CD4-positive, alpha-beta memory T cell (primary cell): ENCODE measurements at regions not wholly inside any gene's neighbourhood (a gene's known extent, or its start where the extent isn't known, plus 50 kb on each side); places are given as distances from the start of the nearest gene placed in this dataset.
"Not testable (repeated sequence)": the region's sequence is repeated elsewhere in the genome, so short reads cannot be mapped to it uniquely, and the experiment has no call there.

Source experiments
- CTCF ChIA-PET: fragments of 350-600 bp; sonication (Branson Sonifier 250); formaldehyde crosslinking; loops from one replicate; lab custom pipeline; 2021; ENCODE audit warnings: inconsistent platforms; ENCODE audit not compliant: partially characterized antibody; lab: Charles Lee
- POLR2A ChIA-PET: fragments of 350-600 bp; sonication (Branson Sonifier 250); formaldehyde crosslinking; loops from one replicate; lab custom pipeline; 2021; ENCODE audit not compliant: partially characterized antibody; lab: Charles Lee
- DNase-seq, 5 donors: peaks; one replicate each; pipeline versions ENCODE4 v3.0.0 to v3.0.0-alpha.2; 2020 to 2022; ENCODE audit warnings: mixed read lengths in 1 of 5
- H3K27ac ChIP-seq: one replicate; pipeline ENCODE4 v1.7.0; 2013; ENCODE audit warnings: low read depth, low read length
- H3K27me3 ChIP-seq: 2 replicates; pipeline ENCODE4 v1.7.0; 2013; ENCODE audit warnings: mild to moderate bottlenecking, low read length, moderate library complexity; ENCODE audit not compliant: insufficient read depth
- H3K36me3 ChIP-seq: 2 replicates; pipeline ENCODE4 v1.7.0; 2013; ENCODE audit warnings: mild to moderate bottlenecking, low read length, moderate library complexity; ENCODE audit not compliant: insufficient read depth
- H3K4me1 ChIP-seq: 2 replicates; pipeline ENCODE4 v1.7.0; 2013; ENCODE audit warnings: mild to moderate bottlenecking, low read length, moderate library complexity; ENCODE audit not compliant: insufficient read depth
- H3K4me3 ChIP-seq, 2 donors: one replicate each; pipeline ENCODE4 v1.7.0; 2013; ENCODE audit warnings: low read length in 2 of 2, mild to moderate bottlenecking in 1 of 2
- H3K9me3 ChIP-seq, 2 donors: one replicate each; pipeline ENCODE4 v1.7.0; 2013; ENCODE audit warnings: low read length in 2 of 2, control low read depth in 1 of 2; ENCODE audit not compliant: control insufficient read depth in 1 of 2
- H3K27ac Mint-ChIP-seq, 7 donors: one replicate each; pipeline ENCODE4 v1.8.0; 2020 to 2021; ENCODE audit warnings: mixed read lengths in 7 of 7, mild to moderate bottlenecking in 6 of 7, inconsistent platforms in 3 of 7, moderate library complexity in 3 of 7
- H3K27me3 Mint-ChIP-seq, 2 donors: one replicate each; pipeline ENCODE4 v1.8.0; 2020 to 2021; ENCODE audit warnings: mixed read lengths in 2 of 2
- H3K36me3 Mint-ChIP-seq, 2 donors: one replicate each; pipeline ENCODE4 v1.8.0; 2020 to 2021; ENCODE audit warnings: mixed read lengths in 2 of 2, inconsistent platforms in 1 of 2, mild to moderate bottlenecking in 1 of 2
- H3K4me1 Mint-ChIP-seq, 4 donors: one replicate each; pipeline ENCODE4 v1.8.0; 2020 to 2021; ENCODE audit warnings: mixed read lengths in 4 of 4, mild to moderate bottlenecking in 1 of 4
- H3K4me3 Mint-ChIP-seq, 8 donors: one replicate each; pipeline ENCODE4 v1.8.0; 2020 to 2021; ENCODE audit warnings: mixed read lengths in 8 of 8, mild to moderate bottlenecking in 7 of 8, moderate library complexity in 6 of 8, inconsistent platforms in 3 of 8
- H3K9me3 Mint-ChIP-seq, 8 donors: one replicate each; pipeline ENCODE4 v1.8.0; 2020 to 2021; ENCODE audit warnings: mixed read lengths in 8 of 8, mild to moderate bottlenecking in 5 of 8, inconsistent platforms in 3 of 8, moderate library complexity in 1 of 8
- intact Hi-C: fragments of 100-400 bp; cut with micrococcal nuclease; formaldehyde crosslinking; loops from one replicate; pipeline ENCODE4 v1.15.1; 2023

GRCh38 chr7:124643311-124643811 is 122.2 kb downstream of the GPR37 start:
- CTCF ChIA-PET: no interaction called here
- Mint-ChIP-seq H3K4me1 (peaks cover 0 to under 1% (median 0%) of the 10 kb centered on the region in 4 donors), H3K4me3 (no peak overlapping the region)

GRCh38 chr7:124635416-124635815 is 130.2 kb downstream of the GPR37 start:
- CTCF ChIA-PET: no interaction called here

More at GRCh38 chr7:124643311-124643811, 122.2 kb downstream of the GPR37 start:
- Histone ChIP-seq H3K36me3 (no peaks in the 10 kb centered on the region), H3K27ac (no peak overlapping the region), H3K27me3 (no peaks in the 10 kb centered on the region), H3K9me3 (no peaks in the 10 kb centered on the region), H3K4me3 (no peak overlapping the region), H3K4me1 (no peaks in the 10 kb centered on the region)
- DNase-seq: no peak
- H3K36me3 Mint-ChIP-seq: no peaks in the 10 kb centered on the region
- no peaks in the 10 kb centered on the region for H3K27me3 Mint-ChIP-seq
- no peak overlapping the region for H3K27ac Mint-ChIP-seq
- POLR2A ChIA-PET: no interaction called here
- peaks cover 0 to 4% (median 0%) of the 10 kb centered on the region in 8 donors for H3K9me3 Mint-ChIP-seq
- intact Hi-C loops: no loop called here

DNA sequence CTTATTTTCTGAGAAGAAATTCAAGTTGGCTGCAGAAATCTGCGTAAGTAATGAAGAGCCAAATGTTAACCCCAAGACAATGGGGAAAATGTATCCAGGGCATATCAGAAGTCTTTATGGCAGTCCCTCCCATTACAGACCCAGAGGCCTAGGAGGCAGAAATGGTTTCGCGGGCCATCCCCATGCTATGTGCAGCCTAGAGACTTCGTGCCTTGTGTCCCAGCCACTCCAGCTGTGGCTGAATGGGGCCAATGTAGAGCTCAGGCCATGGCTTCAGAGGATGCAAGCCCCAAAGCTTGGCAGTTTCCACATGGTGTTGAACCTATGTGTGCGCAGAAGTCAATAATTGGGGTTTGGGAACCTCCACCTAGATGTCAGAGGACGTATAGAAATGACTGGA is 131.9 kb downstream of the GPR37 start:
- Mint-ChIP-seq H3K4me1 (no peaks in the 10 kb centered on the region), H3K4me3 (no peak overlapping the region), H3K27ac (no peak overlapping the region), H3K27me3 (no peaks in the 10 kb centered on the region), H3K9me3 (peaks cover 0 to 5% (median 0%) of the 10 kb centered on the region in 8 donors), H3K36me3 (no peaks in the 10 kb centered on the region)
- POLR2A ChIA-PET: no interaction called here
- Histone ChIP-seq H3K4me1 (no peaks in the 10 kb centered on the region), H3K27ac (no peak overlapping the region), H3K9me3 (no peaks in the 10 kb centered on the region), H3K4me3 (no peak overlapping the region), H3K36me3 (no peaks in the 10 kb centered on the region), H3K27me3 (no peaks in the 10 kb centered on the region)
- intact Hi-C loops: no loop called here
- DNase-seq: no peak
- CTCF ChIA-PET: no interaction called here

More at GRCh38 chr7:124635416-124635815, 130.2 kb downstream of the GPR37 start:
- intact Hi-C loops: no loop called here
- H3K27me3 Mint-ChIP-seq: no peaks in the 10 kb centered on the region
- POLR2A ChIA-PET: no interaction called here
- Histone ChIP-seq H3K4me3 (no peak overlapping the region), H3K9me3 (no peaks in the 10 kb centered on the region), H3K36me3 (no peaks in the 10 kb centered on the region), H3K27ac (no peak overlapping the region), H3K4me1 (no peaks in the 10 kb centered on the region), H3K27me3 (no peaks in the 10 kb centered on the region)
- H3K9me3 Mint-ChIP-seq: peaks cover 0 to 5% (median 0%) of the 10 kb centered on the region in 8 donors
- H3K4me1 Mint-ChIP-seq: no peaks in the 10 kb centered on the region
- H3K27ac Mint-ChIP-seq: no peak overlapping the region
- H3K4me3 Mint-ChIP-seq: no peak overlapping the region
- no peaks in the 10 kb centered on the region for H3K36me3 Mint-ChIP-seq
- DNase-seq: no peak

DNA sequence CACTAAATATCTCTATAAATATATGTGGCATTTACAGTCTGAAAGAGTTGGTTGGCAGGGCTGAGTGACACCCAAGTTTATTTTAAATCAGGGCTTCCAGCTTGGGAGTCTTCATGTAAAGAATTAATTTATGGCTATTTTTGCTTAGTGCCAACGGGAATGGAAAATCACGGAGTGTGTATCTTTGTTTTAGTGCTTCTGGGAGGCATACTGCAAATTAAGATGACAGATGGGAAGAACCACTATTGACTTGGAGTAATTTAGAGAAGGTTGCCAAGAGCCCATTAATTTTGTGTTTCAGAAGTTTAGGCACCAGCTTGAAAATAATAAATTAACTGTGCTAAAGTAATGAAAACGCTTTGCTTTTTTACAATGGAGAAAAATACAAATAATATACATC is 135.2 kb downstream of the GPR37 start:
- no peak overlapping the region for H3K27ac Mint-ChIP-seq
- CTCF ChIA-PET: no interaction called here
- no peak for DNase-seq
- Histone ChIP-seq H3K27ac (no peak overlapping the region), H3K36me3 (no peaks in the 10 kb centered on the region), H3K27me3 (no peaks in the 10 kb centered on the region), H3K4me1 (no peaks in the 10 kb centered on the region), H3K9me3 (no peaks in the 10 kb centered on the region), H3K4me3 (no peak overlapping the region)
- H3K9me3 Mint-ChIP-seq: peaks cover 0 to 5% (median 0%) of the 10 kb centered on the region in 8 donors
- H3K4me1 Mint-ChIP-seq: no peaks in the 10 kb centered on the region
- intact Hi-C loops: no loop called here
- H3K36me3 Mint-ChIP-seq: no peaks in the 10 kb centered on the region
- POLR2A ChIA-PET: no interaction called here
- no peaks in the 10 kb centered on the region for H3K27me3 Mint-ChIP-seq
- H3K4me3 Mint-ChIP-seq: no peak overlapping the region

DNA sequence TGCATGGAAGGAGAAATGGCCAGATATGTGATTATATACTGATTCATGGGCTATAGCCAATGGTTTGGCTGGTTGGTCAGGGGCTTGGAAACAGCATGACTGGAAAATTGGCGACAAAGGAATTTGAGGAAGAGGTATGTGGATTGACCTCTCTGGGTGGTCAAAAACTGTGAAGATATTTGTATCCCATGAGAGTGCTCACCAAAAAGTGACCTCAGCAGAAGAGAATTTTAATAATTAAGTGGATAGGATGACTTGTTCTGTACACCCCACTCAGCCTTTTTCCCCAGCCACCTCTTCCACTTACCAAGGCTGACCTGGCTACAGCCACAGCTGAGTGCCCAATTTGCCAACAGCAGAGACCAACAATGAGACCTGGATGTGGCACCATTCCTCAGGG is 146.7 kb downstream of the GPR37 start:
- no peak for DNase-seq
- Histone ChIP-seq H3K4me1 (no peaks in the 10 kb centered on the region), H3K27ac (no peak overlapping the region), H3K4me3 (no peak overlapping the region), H3K9me3 (no peaks in the 10 kb centered on the region), H3K36me3 (no peaks in the 10 kb centered on the region), H3K27me3 (no peaks in the 10 kb centered on the region)
- no peaks in the 10 kb centered on the region for H3K36me3 Mint-ChIP-seq
- POLR2A ChIA-PET: no interaction called here
- H3K9me3 Mint-ChIP-seq: peaks cover 0 to 18% (median 7%) of the 10 kb centered on the region in 8 donors
- no peaks in the 10 kb centered on the region for H3K27me3 Mint-ChIP-seq
- no peak overlapping the region for H3K4me3 Mint-ChIP-seq
- CTCF ChIA-PET: no interaction called here
- intact Hi-C loops: no loop called here
- H3K27ac Mint-ChIP-seq: no peak overlapping the region
- no peaks in the 10 kb centered on the region for H3K4me1 Mint-ChIP-seq

DNA sequence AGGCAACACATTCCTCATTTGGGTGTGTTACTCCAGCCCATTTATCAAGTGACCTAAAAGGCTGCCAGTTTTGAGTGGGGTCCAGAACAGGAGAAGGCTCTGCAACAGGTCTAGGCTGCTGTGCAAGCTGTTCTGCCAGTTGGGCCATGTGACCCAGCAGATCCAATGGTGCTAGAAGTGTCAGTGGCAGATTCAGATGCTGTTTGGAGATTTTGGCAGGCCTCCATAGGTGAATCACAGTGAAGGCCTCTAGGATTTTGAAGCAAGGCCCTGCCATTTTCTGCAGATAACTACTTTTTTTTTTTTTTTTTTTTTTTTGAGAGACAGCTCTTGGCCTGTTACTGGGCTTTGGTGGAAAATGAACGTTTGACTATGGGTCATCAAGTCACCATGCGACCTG is 147.5 kb downstream of the GPR37 start:
- CTCF ChIA-PET, POLR2A ChIA-PET, H3K36me3 ChIP-seq, H3K27me3 ChIP-seq, H3K36me3 Mint-ChIP-seq, H3K9me3 ChIP-seq, H3K4me3 Mint-ChIP-seq, intact Hi-C loops, H3K4me1 ChIP-seq, DNase-seq, H3K27ac Mint-ChIP-seq, H3K27ac ChIP-seq, H3K4me1 Mint-ChIP-seq, H3K27me3 Mint-ChIP-seq, H3K4me3 ChIP-seq: not testable (repeated sequence)
- H3K9me3 Mint-ChIP-seq: peaks cover 0 to 18% (median 5%) of the 10 kb centered on the region in 8 donors

DNA sequence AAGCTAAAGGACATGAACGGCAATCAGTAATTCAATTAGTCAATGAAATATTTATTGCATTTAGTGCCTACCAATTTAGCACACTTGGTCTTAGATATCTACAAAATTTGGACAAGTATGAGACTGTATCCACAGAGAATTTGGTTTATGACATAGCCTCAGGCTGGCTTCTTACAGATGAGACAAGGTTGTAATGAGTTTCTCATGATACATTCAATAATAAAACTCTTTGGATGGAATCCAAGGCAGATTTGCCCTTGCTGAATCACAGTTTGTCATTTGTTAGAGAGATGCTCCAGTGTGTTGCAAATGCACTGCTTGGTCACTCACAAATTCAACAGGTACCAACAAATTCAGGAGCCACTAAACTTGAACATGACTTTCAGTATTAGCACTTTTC is 162.5 kb downstream of the GPR37 start:
- Histone ChIP-seq H3K9me3 (no peaks in the 10 kb centered on the region), H3K27ac (no peak overlapping the region), H3K4me3 (no peak overlapping the region), H3K4me1 (no peaks in the 10 kb centered on the region), H3K27me3 (no peaks in the 10 kb centered on the region), H3K36me3 (no peaks in the 10 kb centered on the region)
- intact Hi-C loops: no loop called here
- Mint-ChIP-seq H3K36me3 (no peaks in the 10 kb centered on the region), H3K4me3 (no peak overlapping the region), H3K9me3 (peaks cover 0 to 3% (median 0%) of the 10 kb centered on the region in 8 donors), H3K27ac (no peak overlapping the region), H3K27me3 (no peaks in the 10 kb centered on the region), H3K4me1 (no peaks in the 10 kb centered on the region)
- no peak for DNase-seq
- CTCF ChIA-PET: no interaction called here
- POLR2A ChIA-PET: no interaction called here

- Mint-ChIP-seq H3K4me3 (no peak overlapping the region), H3K27me3 (no peaks in the 10 kb centered on the region), H3K9me3 (peaks cover 0 to 3% (median 0%) of the 10 kb centered on the region in 8 donors), H3K4me1 (no peaks in the 10 kb centered on the region), H3K36me3 (no peaks in the 10 kb centered on the region), H3K27ac (no peak overlapping the region)
- intact Hi-C loops: no loop called here
- Histone ChIP-seq H3K4me3 (no peak overlapping the region), H3K36me3 (no peaks in the 10 kb centered on the region), H3K4me1 (no peaks in the 10 kb centered on the region), H3K27ac (no peak overlapping the region), H3K27me3 (no peaks in the 10 kb centered on the region), H3K9me3 (no peaks in the 10 kb centered on the region)
- CTCF ChIA-PET: no interaction called here
- DNase-seq: no peak
- POLR2A ChIA-PET: no interaction called here
Observed at GRCh38 chr7:124597509-124597908, 168.1 kb downstream of the GPR37 start.
